Mammary epithelial cell (primary cell): ENCODE measurements at regions not wholly inside any gene's neighbourhood (a gene's known extent, or its start where the extent isn't known, plus 50 kb on each side); places are given as distances from the start of the nearest gene placed in this dataset.

Experiments
- EZH2 ChIP-seq: IDR thresholded peaks from 2 replicates; pipeline ENCODE4 v1.6.1; 2012; ENCODE audit warnings: low read length, inconsistent platforms, borderline replicate concordance
- TF ChIP-seq, protein P1 (sequence below), 2 donors: IDR thresholded peaks in 1 of 2; conservative IDR thresholded peaks in 1 of 2; 2 replicates each; pipeline ENCODE4 v1.5.1; 2011 to 2012; ENCODE audit warnings: inconsistent platforms in 2 of 2, low read length in 2 of 2, mild to moderate bottlenecking in 2 of 2, control low read depth in 1 of 2, low read depth in 1 of 2; ENCODE audit not compliant: insufficient read depth in 1 of 2; ENCODE audit errors: extremely low read depth in 1 of 2

DNA sequence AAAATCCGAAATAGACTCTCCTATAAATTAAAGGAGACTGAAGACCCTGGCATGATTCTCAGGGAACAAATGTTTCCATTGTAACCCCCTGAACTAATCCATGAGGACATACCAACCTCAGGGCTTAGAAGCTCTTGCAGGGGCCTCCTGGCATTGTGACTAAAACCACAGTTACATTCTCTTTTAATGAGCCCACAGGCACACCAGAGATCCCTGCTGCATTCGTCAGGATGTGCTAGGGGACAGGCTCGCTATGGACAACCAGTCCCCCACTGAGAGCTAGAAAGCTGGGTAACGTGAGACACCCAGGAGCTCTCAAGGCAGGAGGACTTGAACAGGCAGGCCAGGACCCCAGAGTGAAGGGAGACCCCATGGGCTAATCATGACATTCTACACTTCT lies 140.6 kb upstream of the TNRC6C start:
- TF ChIP-seq EZH2, result no peak
- TF ChIP-seq, protein P1, sequence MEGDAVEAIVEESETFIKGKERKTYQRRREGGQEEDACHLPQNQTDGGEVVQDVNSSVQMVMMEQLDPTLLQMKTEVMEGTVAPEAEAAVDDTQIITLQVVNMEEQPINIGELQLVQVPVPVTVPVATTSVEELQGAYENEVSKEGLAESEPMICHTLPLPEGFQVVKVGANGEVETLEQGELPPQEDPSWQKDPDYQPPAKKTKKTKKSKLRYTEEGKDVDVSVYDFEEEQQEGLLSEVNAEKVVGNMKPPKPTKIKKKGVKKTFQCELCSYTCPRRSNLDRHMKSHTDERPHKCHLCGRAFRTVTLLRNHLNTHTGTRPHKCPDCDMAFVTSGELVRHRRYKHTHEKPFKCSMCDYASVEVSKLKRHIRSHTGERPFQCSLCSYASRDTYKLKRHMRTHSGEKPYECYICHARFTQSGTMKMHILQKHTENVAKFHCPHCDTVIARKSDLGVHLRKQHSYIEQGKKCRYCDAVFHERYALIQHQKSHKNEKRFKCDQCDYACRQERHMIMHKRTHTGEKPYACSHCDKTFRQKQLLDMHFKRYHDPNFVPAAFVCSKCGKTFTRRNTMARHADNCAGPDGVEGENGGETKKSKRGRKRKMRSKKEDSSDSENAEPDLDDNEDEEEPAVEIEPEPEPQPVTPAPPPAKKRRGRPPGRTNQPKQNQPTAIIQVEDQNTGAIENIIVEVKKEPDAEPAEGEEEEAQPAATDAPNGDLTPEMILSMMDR (conservative IDR thresholded peaks at IDR 0.05 in 1 of 2, IDR thresholded peaks at IDR 0.05 in 1 of 2; ENCODE audit: extremely low read depth in 1 of 2, insufficient read depth in 1 of 2, low read depth in 1 of 2, low read length in 2 of 2), result no peak
